ENCODE measurements at regions not wholly inside any gene's neighbourhood (a gene's known extent, or its start where the extent isn't known, plus 50 kb on each side); places are given as distances from the start of the nearest gene placed in this dataset.

- TF ChIP-seq POLR2A (IDR thresholded peaks at IDR 0.05) (no peak), CTCF (IDR thresholded peaks at IDR 0.05) (no peak)
Measured at GRCh38 chr12:84038242-84038641, 874.4 kb downstream of the SLC6A15 start.
